Keratinocyte (primary cell): ENCODE measurements at regions not wholly inside any gene's neighbourhood (a gene's known extent, or its start where the extent isn't known, plus 50 kb on each side); places are given as distances from the start of the nearest gene placed in this dataset.

Source experiments
- DNase-seq: peaks from one replicate; pipeline ENCODE4 v3.0.0-alpha.2; 2011; ENCODE audit warnings: low read depth, missing footprints, low spot score
- FAIRE-seq: peaks from 2 replicates; lab custom pipeline; 2011; peaks lifted over from hg19 to GRCh38; lab: Jason Lieb, UNC
- H2AFZ ChIP-seq: 2 replicates; pipeline ENCODE4 v1.6.0; 2012; ENCODE audit warnings: low read length, control low read depth, inconsistent platforms; ENCODE audit not compliant: control insufficient read depth
- H3K27ac ChIP-seq: 2 replicates; pipeline ENCODE4 v1.5.1; 2011; ENCODE audit warnings: low read length; ENCODE audit not compliant: control insufficient read depth, insufficient read depth
- H3K27me3 ChIP-seq: 3 replicates; pipeline ENCODE4 v1.6.0; 2011; ENCODE audit warnings: low read length; ENCODE audit not compliant: control insufficient read depth, insufficient read depth; ENCODE audit errors: extremely low read depth
- H3K36me3 ChIP-seq, 2 experiments: 2 replicates in 1 of 2; 3 replicates in 1 of 2; pipeline ENCODE4 v1.5.1; 2011; ENCODE audit warnings: low read length in 2 of 2, mild to moderate bottlenecking in 1 of 2; ENCODE audit not compliant: control insufficient read depth in 2 of 2, insufficient read depth in 2 of 2; ENCODE audit errors: extremely low read depth in 1 of 2
- H3K4me1 ChIP-seq: 3 replicates; pipeline ENCODE4 v1.5.1; 2011; ENCODE audit warnings: low read length; ENCODE audit not compliant: control insufficient read depth, insufficient read depth; ENCODE audit errors: extremely low read depth
- H3K4me2 ChIP-seq: 3 replicates; pipeline ENCODE4 v1.6.0; 2011; ENCODE audit warnings: low read depth, low read length; ENCODE audit not compliant: control insufficient read depth, insufficient read depth; ENCODE audit errors: extremely low read depth
- H3K4me3 ChIP-seq, 3 experiments: fragments of 200-600 bp in 1 of 3; sonication (generic) in 1 of 3; 2 replicates in 2 of 3; 3 replicates in 1 of 3; pipeline ENCODE4 v1.5.1; 2011 to 2016; ENCODE audit warnings: low read length in 3 of 3, mild to moderate bottlenecking in 3 of 3, control low read depth in 2 of 3, inconsistent platforms in 1 of 3, low read depth in 1 of 3, mixed read lengths in 1 of 3, mixed run types in 1 of 3, moderate library complexity in 1 of 3; ENCODE audit not compliant: control insufficient read depth in 2 of 3, insufficient read depth in 2 of 3; ENCODE audit errors: extremely low read depth in 1 of 3
- H3K79me2 ChIP-seq: 2 replicates; pipeline ENCODE4 v1.6.0; 2012; ENCODE audit warnings: low read length; ENCODE audit not compliant: control insufficient read depth, insufficient read depth
- H3K9ac ChIP-seq: 3 replicates; pipeline ENCODE4 v1.6.0; 2011; ENCODE audit warnings: low read length; ENCODE audit not compliant: control insufficient read depth, insufficient read depth; ENCODE audit errors: extremely low read depth
- H3K9me1 ChIP-seq: 3 replicates; pipeline ENCODE4 v1.6.0; 2011; ENCODE audit warnings: low read length; ENCODE audit not compliant: control insufficient read depth, insufficient read depth; ENCODE audit errors: extremely low read depth
- H3K9me3 ChIP-seq: 2 replicates; pipeline ENCODE4 v1.5.1; 2012; ENCODE audit warnings: low read depth, low read length; ENCODE audit not compliant: control insufficient read depth
- H4K20me1 ChIP-seq: 3 replicates; pipeline ENCODE4 v1.6.0; 2011; ENCODE audit warnings: low read length; ENCODE audit not compliant: control insufficient read depth, insufficient read depth; ENCODE audit errors: extremely low read depth
- EZH2 ChIP-seq: IDR thresholded peaks from one replicate; pipeline ENCODE4 v1.6.1; 2012; ENCODE audit warnings: inconsistent platforms, mild to moderate bottlenecking, low read length, moderate library complexity
- dilution Hi-C: fragments of 300-500 bp; cut with MboI; formaldehyde crosslinking; loops from one replicate; pipeline ENCODE4 v1.7.0; 2020; ENCODE audit warnings: low sequenced_read_pairs; ENCODE audit not compliant: extremely low pct_ligation_motif_present
- TF ChIP-seq, protein P1 (sequence below), 3 experiments: IDR thresholded peaks in 1 of 3; conservative IDR thresholded peaks in 1 of 3; optimal IDR thresholded peaks in 1 of 3; 2 replicates in 2 of 3; 3 replicates in 1 of 3; pipeline versions ENCODE3 to v1.5.1; 2011; ENCODE audit warnings: low read length in 3 of 3, mild to moderate bottlenecking in 3 of 3, moderate library complexity in 2 of 3, control low read depth in 1 of 3, inconsistent platforms in 1 of 3; ENCODE audit not compliant: insufficient read depth in 2 of 3; ENCODE audit errors: extremely low read depth in 1 of 3

DNA sequence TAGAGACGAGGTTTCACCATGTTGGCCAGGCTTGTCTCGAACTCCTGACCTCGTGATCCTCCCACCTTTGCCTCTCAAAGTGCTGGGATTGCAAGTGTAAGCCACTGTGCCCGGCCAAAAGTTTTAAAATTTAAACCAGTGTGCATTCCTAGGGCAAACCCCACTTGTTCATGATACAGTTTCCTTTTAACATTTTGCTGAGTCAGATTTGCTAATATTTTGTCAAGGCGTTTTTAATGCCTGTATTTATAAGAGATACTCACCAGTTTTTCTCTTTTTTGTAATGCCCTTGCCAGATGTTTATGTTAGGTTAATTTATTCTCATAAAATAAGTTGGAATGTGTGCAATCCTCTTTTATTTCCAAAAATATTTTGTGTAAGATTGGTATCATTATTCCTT is 927.4 kb downstream of the DNAJB9 start:
- FAIRE-seq (no peak), DNase-seq (no peak)
- no peaks in the 10 kb centered on the region for H3K9me1 ChIP-seq
- no peaks in the 10 kb centered on the region for H3K79me2 ChIP-seq
- no peak for TF ChIP-seq EZH2
- TF ChIP-seq, protein P1, sequence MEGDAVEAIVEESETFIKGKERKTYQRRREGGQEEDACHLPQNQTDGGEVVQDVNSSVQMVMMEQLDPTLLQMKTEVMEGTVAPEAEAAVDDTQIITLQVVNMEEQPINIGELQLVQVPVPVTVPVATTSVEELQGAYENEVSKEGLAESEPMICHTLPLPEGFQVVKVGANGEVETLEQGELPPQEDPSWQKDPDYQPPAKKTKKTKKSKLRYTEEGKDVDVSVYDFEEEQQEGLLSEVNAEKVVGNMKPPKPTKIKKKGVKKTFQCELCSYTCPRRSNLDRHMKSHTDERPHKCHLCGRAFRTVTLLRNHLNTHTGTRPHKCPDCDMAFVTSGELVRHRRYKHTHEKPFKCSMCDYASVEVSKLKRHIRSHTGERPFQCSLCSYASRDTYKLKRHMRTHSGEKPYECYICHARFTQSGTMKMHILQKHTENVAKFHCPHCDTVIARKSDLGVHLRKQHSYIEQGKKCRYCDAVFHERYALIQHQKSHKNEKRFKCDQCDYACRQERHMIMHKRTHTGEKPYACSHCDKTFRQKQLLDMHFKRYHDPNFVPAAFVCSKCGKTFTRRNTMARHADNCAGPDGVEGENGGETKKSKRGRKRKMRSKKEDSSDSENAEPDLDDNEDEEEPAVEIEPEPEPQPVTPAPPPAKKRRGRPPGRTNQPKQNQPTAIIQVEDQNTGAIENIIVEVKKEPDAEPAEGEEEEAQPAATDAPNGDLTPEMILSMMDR (optimal IDR thresholded peaks at IDR 0.05 in 1 of 3, IDR thresholded peaks at IDR 0.05 in 1 of 3, conservative IDR thresholded peaks at IDR 0.05 in 1 of 3; ENCODE audit: extremely low read depth in 1 of 3, insufficient read depth in 2 of 3, low read length in 3 of 3) = no peak
- no peak overlapping the region for H3K4me2 ChIP-seq
- no peak overlapping the region for H3K27ac ChIP-seq
- H3K4me1 ChIP-seq = no peaks in the 10 kb centered on the region
- no peaks in the 10 kb centered on the region for H3K36me3 ChIP-seq
- H3K27me3 ChIP-seq = no peaks in the 10 kb centered on the region
- no peaks in the 10 kb centered on the region for H4K20me1 ChIP-seq
- H2AFZ ChIP-seq = no peak overlapping the region
- no peak overlapping the region for H3K9ac ChIP-seq
- H3K4me3 ChIP-seq = no peak overlapping the region
- H3K9me3 ChIP-seq = no peaks in the 10 kb centered on the region
- dilution Hi-C loops = no loop called here

DNA sequence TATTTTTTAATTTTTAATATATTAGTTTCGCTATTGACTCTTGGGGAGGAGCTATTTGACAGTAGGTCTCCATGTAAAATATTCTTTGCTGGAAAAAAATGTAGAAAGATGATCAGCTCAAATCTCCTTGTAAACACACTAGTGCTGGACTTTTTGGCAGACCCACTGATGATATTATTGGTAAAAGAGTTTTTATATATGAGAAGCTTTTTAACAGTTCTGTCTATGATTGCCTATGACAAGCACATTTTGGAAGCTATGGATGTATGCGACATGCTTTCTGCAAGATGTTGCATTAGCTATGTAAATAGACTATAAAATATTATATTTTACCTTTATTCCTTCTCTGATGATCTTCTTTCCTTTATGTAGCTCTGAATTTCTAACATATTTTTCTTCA is 928.5 kb downstream of the DNAJB9 start:
- FAIRE-seq (no peak), DNase-seq (no peak)
- no peaks in the 10 kb centered on the region for H3K79me2 ChIP-seq
- no peak overlapping the region for H3K4me2 ChIP-seq
- TF ChIP-seq, protein P1 (optimal IDR thresholded peaks at IDR 0.05 in 1 of 3, IDR thresholded peaks at IDR 0.05 in 1 of 3, conservative IDR thresholded peaks at IDR 0.05 in 1 of 3; ENCODE audit: extremely low read depth in 1 of 3, insufficient read depth in 2 of 3, low read length in 3 of 3) = no peak
- TF ChIP-seq EZH2 = no peak
- H3K4me3 ChIP-seq = no peak overlapping the region
- dilution Hi-C loops = no loop called here
- no peaks in the 10 kb centered on the region for H3K36me3 ChIP-seq
- H3K27me3 ChIP-seq = no peaks in the 10 kb centered on the region
- no peaks in the 10 kb centered on the region for H3K9me3 ChIP-seq
- H3K27ac ChIP-seq = no peak overlapping the region
- no peaks in the 10 kb centered on the region for H3K9me1 ChIP-seq
- H2AFZ ChIP-seq = no peak overlapping the region
- H3K4me1 ChIP-seq = no peaks in the 10 kb centered on the region
- H3K9ac ChIP-seq = no peak overlapping the region
- no peaks in the 10 kb centered on the region for H4K20me1 ChIP-seq
